HG03175 (cell line): ENCODE measurements at regions not wholly inside any gene's neighbourhood (a gene's known extent, or its start where the extent isn't known, plus 50 kb on each side); places are given as distances from the start of the nearest gene placed in this dataset.
"Not testable (repeated sequence)": the region's sequence is repeated elsewhere in the genome, so short reads cannot be mapped to it uniquely, and the experiment has no call there.

Source experiments
- ATAC-seq: cut with Tn5 transposase; IDR thresholded peaks from one replicate; pipeline ENCODE4 v1.9.1; 2021; ENCODE audit warnings: mild to moderate bottlenecking, moderate library complexity; ENCODE audit not compliant: unreplicated experiment

GRCh38 chr15:36429707-36430106, 149.7 kb upstream of the CDIN1 start:
- ATAC-seq, result no peak

- ATAC-seq, result no peak
These were observed 149.1 kb upstream of the CDIN1 start for GRCh38 chr15:36430280-36430679.

- ATAC-seq, result no peak
These were observed 148.6 kb upstream of the CDIN1 start for GRCh38 chr15:36430726-36431265.

GRCh38 chr15:36432161-36432560, 147.3 kb upstream of the CDIN1 start:
- no peak for ATAC-seq

DNA sequence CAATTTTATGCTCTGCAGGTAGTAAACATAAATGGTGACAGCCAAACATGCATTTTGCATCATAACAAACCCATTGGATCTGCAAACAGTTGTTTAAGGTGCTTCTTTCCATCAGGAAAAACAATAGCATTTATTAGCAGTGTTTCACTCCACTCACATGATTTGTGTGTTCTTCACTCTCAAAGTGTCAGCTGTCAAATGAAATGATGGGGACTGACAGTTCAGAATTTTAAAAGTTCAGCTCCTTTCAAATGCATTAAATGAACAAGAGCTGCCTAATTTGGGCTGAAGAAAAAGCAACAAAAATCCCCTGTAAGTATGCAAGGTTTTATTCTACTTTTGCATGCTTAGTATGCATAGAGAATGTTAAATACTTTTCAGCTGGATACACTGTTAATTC, 145.2 kb upstream of the CDIN1 start:
- no peak for ATAC-seq

- no peak for ATAC-seq
These were observed 140.9 kb upstream of the CDIN1 start for GRCh38 chr15:36438499-36438898.

GRCh38 chr15:36447373-36447772, 132.1 kb upstream of the CDIN1 start:
- no peak for ATAC-seq

DNA sequence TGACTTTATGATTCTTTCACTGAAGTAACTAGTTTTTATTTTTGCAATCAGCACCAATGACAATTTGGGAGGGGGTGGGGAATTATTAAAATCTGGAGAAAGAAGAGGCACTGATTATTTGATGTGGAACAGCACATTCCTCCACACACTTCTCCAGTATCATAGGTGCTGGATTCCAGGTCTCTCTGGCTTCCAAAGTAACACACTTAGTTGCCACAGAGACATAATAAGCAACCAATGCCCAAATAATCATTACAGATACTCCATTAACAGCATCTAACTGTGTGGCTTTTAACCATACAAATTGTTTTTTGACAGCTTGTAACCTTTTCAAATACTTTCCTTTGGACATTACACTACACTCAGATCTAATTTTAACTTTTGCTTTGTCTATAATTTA, 131.0 kb upstream of the CDIN1 start:
- ATAC-seq, result no peak

- ATAC-seq, result no peak
These were observed 130.3 kb upstream of the CDIN1 start for GRCh38 chr15:36449084-36449661.

GRCh38 chr15:36449662-36450145, 129.7 kb upstream of the CDIN1 start:
- no peak for ATAC-seq

GRCh38 chr15:36454244-36454643, 125.2 kb upstream of the CDIN1 start:
- not testable (repeated sequence) for ATAC-seq

DNA sequence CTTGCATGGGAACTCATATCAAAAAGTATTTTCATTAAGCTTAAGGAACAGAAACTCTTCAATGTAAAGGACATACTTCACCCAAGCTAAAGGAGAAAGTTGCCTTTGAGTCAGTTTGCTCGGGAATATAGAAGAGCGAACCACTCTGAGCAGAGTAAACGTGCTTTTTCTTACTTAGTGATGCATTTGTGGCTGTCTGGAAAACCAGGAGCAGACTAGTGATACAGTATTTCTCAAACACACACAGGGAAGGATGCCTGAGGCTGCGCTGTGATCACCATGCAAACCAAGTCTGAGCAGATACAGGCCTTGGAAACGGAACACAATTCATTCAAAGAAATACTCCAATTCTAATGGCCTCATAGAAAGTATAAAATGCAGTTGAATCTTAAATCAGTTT, 121.0 kb upstream of the CDIN1 start:
- no peak for ATAC-seq

DNA sequence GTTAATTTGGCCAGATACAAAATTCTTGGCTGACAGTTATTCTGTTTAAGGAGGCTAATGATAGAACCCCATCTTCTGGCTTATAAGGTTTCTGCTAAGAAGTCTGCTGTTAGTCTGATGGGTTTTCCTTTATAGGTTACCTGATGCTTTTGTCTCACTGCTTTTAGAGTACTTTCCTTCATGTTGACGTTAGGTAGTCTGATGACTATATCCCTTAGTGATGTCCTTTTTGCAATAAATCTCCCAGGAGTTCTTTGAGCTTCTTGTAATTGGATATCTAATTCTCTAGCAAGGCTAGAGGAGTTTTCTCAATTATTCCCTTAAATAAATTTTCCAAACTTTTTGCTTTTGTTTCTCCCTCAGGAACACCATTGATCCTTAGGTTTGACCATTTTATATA, 114.1 kb upstream of the CDIN1 start:
- ATAC-seq, result no peak

DNA sequence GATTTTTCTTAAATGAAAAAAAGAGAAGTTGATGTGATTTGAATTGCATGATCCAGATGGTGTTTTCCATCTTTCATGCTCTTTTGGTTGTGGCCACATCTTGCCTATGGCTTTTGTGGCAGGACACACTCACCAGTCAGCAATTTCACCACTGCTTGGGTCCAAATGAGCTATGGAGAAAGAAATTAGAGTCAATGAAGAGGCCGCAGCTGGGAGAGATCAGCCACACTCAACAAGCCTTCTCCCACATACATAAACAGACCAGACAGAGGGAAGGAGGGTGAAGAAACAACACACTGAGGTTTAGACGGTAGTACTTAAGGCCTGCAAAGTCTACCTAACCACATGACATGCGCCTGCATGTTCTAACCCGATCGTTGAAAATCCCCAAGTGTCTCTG, 110.7 kb upstream of the CDIN1 start:
- no peak for ATAC-seq

GRCh38 chr15:36469311-36469966, 110.0 kb upstream of the CDIN1 start:
- no peak for ATAC-seq

- ATAC-seq, result no peak
These were observed 106.8 kb upstream of the CDIN1 start for GRCh38 chr15:36472672-36473071.

DNA sequence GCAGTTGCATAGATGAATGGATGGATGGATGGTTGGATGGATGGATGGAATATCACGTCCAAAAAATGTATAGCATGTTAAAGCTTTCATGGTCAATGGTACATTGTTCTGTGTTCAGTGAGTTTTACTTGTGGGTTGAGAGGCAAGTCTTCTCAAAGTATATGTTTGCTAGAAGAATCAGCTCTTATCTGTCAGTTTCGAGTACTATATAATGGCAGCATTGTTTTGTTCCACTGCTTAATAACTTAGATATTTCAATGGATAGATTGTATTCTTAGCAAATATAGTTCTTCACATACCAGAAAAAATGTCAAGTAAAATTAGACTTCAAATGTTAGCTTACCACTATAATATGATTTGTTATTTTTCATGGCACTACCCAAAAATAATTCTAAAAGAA, 100.9 kb upstream of the CDIN1 start:
- no peak for ATAC-seq

GRCh38 chr15:36479200-36479896, 100.1 kb upstream of the CDIN1 start:
- ATAC-seq, result no peak

- no peak for ATAC-seq
These were observed 98.3 kb upstream of the CDIN1 start for GRCh38 chr15:36481156-36481555.

DNA sequence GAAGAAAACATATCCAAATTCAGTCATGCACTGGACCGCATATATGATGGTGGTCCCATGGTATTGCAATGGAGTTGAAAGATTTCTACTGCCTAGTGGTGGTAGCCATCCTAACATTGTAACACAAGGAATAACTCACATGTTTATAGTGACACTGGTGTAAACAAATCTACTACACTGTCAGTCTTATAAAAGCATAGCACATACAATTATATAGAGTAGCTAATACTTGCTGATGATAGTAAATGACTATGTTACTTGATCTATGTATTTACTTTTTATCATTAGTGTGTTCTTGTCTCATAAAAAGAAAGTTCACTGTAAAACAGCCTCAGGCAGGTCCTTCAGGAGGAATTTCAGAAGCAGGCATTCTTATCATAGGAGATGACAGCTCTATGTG, 96.0 kb upstream of the CDIN1 start:
- no peak for ATAC-seq

DNA sequence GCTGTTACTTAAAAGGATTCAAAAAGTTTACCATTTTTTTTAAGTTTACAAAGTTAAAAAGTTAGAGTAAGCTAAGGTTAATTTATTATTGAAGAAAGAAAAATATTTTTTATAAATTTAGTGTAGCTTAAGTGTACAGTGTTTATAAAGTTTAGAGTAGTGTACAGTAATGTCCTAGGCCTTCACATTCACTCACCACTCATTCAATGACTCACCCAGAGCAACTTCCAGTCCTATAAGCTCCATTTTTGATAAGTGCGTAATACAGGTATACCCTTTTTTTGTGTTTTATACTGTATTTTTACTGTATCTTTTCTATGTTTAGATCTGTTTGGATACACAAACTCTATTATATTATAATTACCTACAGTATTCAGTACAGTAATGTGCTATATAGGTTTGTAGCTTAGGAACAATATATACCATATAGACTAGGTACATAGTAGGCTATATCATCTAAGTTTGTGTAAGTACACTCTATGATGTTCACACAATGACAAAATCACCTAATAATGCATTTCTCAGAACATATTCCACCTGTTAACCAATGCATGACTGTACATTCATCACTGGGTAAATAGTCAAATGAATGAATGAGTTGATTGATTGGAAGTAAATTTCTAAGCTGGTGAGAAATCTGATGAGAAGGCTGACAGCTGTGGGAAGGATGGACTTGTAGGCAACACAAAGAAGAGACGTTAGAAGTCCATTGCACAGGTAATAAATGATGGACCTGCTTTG, 95.2 kb upstream of the CDIN1 start:
- ATAC-seq, result no peak
